Rectal smooth muscle tissue (tissue), 1 donor: ENCODE measurements at regions not wholly inside any gene's neighbourhood (a gene's known extent, or its start where the extent isn't known, plus 50 kb on each side); places are given as distances from the start of the nearest gene placed in this dataset.

Source experiments
- H3K27ac ChIP-seq: one replicate; pipeline ENCODE4 v1.7.0; 2013; ENCODE audit warnings: low read depth, low read length, inconsistent platforms
- H3K27me3 ChIP-seq: one replicate; pipeline ENCODE4 v1.7.0; 2013; ENCODE audit warnings: low read length; ENCODE audit not compliant: control insufficient read depth, insufficient read depth
- H3K36me3 ChIP-seq: one replicate; pipeline ENCODE4 v1.7.0; 2013; ENCODE audit warnings: low read length; ENCODE audit not compliant: control insufficient read depth, insufficient read depth
- H3K4me1 ChIP-seq: one replicate; pipeline ENCODE4 v1.7.0; 2013; ENCODE audit warnings: low read length; ENCODE audit not compliant: control insufficient read depth, insufficient read depth
- H3K4me3 ChIP-seq: one replicate; pipeline ENCODE4 v1.7.0; 2013; ENCODE audit warnings: low read length
- H3K9ac ChIP-seq: one replicate; pipeline ENCODE4 v1.7.0; 2013; ENCODE audit warnings: low read length

DNA sequence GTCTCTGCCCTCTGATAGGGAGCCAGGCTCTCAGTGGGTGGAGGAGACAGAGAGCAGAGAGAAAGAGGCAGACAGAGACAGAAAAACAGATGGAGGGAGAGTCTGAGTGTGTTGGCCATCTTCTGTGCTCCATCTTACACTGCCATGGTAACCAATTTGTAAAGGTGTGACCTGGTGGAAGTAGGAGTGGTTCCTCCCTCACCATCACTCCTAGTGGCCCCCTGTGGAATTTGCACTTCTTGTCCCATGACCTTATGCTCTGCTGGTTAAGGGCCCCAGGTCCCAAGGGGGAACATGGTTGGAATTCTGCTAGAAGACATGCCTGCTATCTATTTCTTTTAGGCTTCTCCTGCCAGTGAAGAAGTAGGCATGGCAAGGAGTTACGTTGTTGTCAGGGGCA, 376.7 kb upstream of the CCDC196 start:
- H3K36me3 ChIP-seq: no peaks in the 10 kb centered on the region
- no peaks in the 10 kb centered on the region for H3K4me1 ChIP-seq

DNA sequence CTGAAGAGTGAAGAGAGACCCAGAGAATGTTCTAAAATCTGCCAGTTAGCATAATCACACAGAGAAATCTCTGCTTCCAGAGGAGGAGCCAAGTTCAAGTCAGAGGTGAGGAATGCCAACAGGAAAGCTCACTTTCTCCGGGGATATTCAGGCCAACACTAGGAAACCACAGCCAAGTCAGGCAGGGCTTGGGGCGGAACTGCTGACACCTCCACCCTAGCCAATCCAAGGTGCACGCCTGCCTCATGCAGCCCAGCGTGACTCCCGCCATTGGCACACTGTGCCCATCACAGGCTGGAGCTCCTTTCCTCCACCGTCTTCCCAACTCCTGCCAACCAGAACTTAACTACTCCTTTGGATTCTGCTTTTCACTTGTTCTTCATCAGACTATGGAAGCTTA, 374.3 kb upstream of the CCDC196 start:
- Histone ChIP-seq H3K36me3 (no peaks in the 10 kb centered on the region), H3K4me3 (no peak overlapping the region), H3K27me3 (no peaks in the 10 kb centered on the region), H3K4me1 (no peaks in the 10 kb centered on the region), H3K9ac (no peak overlapping the region), H3K27ac (no peak overlapping the region)

More for the DNA sequence above, 376.7 kb upstream of the CCDC196 start:
- H3K27ac ChIP-seq: no peak overlapping the region
- no peak overlapping the region for H3K4me3 ChIP-seq
- no peak overlapping the region for H3K9ac ChIP-seq
- H3K27me3 ChIP-seq: no peaks in the 10 kb centered on the region

DNA sequence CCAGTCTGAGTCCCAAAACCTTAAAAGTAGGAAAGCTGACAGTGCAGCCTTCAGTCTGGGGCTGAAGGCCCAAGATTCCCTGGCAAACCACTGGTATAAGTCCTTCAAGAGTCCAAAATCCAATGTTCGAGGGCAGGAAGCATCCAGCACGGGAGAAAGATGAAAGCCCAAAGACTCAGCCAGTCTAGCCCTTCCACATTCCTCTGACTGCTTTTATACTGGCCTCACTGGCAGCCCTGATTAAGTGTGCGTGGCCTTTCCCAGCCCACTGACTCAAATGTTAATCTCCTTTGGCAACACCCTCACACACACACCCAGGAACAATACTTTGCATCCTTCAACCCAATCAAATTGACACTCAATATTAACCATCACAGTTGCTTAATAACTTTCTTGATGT, 372.1 kb upstream of the CCDC196 start:
- Histone ChIP-seq H3K36me3 (no peaks in the 10 kb centered on the region), H3K4me3 (no peak overlapping the region), H3K27me3 (no peaks in the 10 kb centered on the region), H3K9ac (no peak overlapping the region), H3K27ac (no peak overlapping the region), H3K4me1 (no peaks in the 10 kb centered on the region)

DNA sequence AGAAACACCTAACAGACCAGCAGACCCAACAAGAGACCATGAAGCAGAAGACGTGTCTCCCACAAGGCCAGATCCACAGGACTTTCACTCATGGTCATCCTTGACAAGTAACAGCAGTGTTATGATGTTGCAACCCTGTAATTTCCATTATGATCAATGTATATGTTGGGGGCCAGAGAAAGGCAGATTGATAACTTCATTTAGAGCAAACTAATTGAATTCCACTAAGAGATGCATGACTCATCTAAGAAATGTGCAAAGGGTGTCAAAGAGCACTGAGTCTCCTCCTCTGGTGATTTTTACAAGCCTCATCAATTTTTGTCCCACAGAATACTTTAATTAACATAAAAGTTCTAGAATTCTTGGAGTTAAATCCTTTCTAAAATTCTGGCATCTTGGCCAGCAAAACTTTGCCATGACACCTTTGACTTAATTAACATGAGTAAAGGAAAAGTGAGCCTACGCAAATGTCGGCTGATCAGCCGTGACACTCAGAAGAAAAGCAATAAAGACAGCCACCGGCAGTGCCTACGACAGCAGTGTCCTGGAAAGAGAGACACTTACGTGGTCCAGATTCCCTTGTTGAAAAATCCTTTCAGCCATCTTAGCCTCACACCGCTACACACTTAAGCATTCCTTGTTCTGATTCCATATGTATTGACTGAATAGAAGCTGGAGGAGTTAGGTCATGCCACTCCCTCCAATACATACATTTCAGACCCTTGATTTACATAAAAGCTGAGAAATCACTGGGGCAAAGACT, 370.2 kb upstream of the CCDC196 start:
- H3K36me3 ChIP-seq: no peaks in the 10 kb centered on the region
- H3K9ac ChIP-seq: no peak overlapping the region
- no peak overlapping the region for H3K27ac ChIP-seq
- H3K27me3 ChIP-seq: no peaks in the 10 kb centered on the region
- no peak overlapping the region for H3K4me3 ChIP-seq
- no peaks in the 10 kb centered on the region for H3K4me1 ChIP-seq

DNA sequence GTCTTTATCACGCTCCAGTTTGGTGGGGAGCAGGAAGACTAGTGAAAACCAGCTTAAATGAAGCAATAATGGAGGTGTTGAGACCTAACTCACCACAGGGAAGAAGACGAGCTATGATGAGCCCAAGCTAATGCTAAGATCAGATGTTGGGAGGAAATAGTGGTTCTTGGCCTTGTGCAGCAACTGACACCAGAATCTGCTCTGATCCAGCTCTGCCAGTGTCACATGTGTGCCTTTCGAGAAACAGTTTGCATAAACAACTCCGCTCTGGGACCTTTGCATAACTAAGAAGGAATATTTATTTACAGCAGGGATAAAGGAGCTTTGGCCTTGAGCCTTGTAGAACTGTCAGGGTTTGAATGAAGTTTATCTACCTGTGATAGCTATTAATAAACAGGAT, 369.4 kb upstream of the CCDC196 start:
- Histone ChIP-seq H3K27ac (no peak overlapping the region), H3K4me3 (no peak overlapping the region), H3K36me3 (no peaks in the 10 kb centered on the region), H3K9ac (no peak overlapping the region), H3K27me3 (no peaks in the 10 kb centered on the region), H3K4me1 (no peaks in the 10 kb centered on the region)

DNA sequence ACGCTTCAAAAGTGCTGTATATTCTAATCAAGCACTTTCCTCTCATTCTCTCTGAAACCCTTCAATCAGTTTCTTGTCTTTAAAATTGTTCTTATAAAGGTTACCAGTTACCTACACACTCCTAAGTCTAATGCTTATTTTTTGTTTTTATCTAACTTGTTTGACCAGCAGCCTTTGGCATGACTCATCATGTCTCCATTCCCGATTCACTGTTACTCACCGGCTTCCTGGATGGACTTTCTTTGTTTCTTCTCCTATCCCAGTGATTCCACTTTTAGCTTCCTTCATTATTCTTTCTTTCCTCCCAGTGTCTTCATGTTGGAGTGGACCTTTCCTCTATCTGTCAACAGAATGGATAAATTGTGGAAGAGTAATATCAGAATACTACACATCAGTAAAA, 368.6 kb upstream of the CCDC196 start:
- no peaks in the 10 kb centered on the region for H3K4me1 ChIP-seq
- H3K36me3 ChIP-seq: no peaks in the 10 kb centered on the region
- no peak overlapping the region for H3K4me3 ChIP-seq
- no peak overlapping the region for H3K9ac ChIP-seq
- no peaks in the 10 kb centered on the region for H3K27me3 ChIP-seq
- no peak overlapping the region for H3K27ac ChIP-seq

DNA sequence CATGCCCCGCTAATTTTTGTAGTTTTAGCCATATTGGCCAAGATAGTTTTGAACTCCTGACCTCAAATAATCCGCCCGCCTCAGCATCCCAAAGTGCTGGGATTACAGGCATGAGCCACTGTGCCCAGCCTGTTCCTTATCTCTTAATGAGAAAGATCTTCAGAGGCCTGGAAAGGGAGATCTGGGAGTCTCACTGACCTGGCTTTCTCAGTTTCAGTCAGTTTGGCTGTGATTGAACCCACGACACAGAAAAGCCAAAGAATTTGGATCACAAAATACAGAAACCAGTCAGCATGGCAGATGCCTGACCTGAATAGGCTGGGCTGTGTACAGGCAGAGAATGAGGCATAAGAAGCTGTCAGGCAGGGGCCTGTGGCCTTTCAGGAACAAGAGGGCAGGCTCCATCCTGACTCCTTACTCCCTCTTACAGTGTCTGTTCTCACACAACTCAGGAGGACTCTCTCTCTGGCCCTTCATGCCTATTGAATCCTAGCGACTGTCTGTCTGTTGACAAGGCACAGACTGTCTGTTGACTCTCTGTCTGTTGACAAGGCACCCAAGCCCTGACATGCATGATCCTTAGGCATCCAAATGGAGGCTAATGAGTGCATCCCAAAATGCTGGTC, 366.5 kb upstream of the CCDC196 start:
- Histone ChIP-seq H3K4me1 (no peaks in the 10 kb centered on the region), H3K36me3 (no peaks in the 10 kb centered on the region), H3K27me3 (no peaks in the 10 kb centered on the region), H3K9ac (no peak overlapping the region), H3K4me3 (no peak overlapping the region), H3K27ac (no peak overlapping the region)

DNA sequence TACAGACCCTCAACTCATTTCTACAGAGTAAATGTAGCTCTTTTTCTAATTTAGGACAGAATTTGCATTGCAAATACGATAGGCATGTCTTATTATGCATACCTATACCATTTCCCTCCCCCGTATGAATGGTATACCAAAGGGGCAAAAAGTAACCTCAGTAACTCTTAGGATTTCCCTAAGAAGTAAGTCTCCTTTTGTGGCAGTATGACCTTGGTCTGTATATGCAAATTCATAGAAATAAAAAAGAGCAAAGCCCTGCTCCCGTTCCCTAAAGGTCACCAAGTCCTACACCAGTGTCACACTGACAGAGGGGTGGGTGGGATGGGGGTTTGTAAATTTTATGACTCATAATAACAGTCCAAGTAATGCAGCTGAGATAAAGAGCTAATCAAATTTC, 365.8 kb upstream of the CCDC196 start:
- Histone ChIP-seq H3K27ac (no peak overlapping the region), H3K4me3 (no peak overlapping the region), H3K9ac (no peak overlapping the region), H3K4me1 (no peaks in the 10 kb centered on the region), H3K27me3 (no peaks in the 10 kb centered on the region), H3K36me3 (no peaks in the 10 kb centered on the region)

DNA sequence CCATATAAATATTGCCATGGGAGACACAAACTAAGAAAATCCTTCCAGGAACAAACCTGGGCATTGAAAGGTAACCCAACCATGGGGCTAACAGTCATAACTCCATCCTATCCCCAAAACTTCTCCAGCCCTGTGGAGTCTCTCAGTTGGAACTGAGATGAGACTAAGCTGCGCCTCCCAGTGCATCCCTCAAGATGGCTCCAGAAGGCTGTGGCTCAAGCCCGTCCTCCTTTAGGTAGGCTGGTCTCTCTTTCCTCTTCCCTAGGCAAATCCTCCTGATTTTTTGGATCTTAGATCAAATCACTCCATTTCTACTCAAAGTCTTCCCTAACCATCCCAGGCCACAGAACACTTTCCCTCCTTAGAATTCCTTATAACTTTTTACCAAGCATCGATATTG, 364.3 kb upstream of the CCDC196 start:
- Histone ChIP-seq H3K27me3 (no peaks in the 10 kb centered on the region), H3K4me1 (no peaks in the 10 kb centered on the region), H3K4me3 (no peak overlapping the region), H3K27ac (no peak overlapping the region), H3K36me3 (no peaks in the 10 kb centered on the region), H3K9ac (no peak overlapping the region)

DNA sequence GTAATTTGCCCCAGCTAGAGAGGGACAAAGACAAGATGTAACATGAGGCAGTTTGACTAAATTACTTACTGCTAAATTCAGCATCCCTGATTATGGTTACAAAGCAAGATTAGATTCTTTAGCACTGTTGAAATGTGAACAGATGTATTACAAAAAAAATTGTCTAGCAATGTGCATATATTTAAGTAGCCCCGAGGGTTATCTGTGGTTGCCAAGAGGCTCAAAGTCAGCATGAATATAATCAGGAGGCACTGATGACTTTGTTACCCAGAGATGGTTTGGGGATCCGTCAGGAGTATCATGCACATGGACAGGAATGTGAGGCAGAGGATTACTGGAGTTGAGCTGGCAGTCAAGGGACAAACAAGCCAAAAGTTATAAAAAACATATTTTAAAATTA, 356.9 kb upstream of the CCDC196 start:
- Histone ChIP-seq H3K36me3 (no peaks in the 10 kb centered on the region), H3K9ac (no peak overlapping the region), H3K27ac (no peak overlapping the region), H3K4me1 (no peaks in the 10 kb centered on the region), H3K4me3 (no peak overlapping the region), H3K27me3 (no peaks in the 10 kb centered on the region)

DNA sequence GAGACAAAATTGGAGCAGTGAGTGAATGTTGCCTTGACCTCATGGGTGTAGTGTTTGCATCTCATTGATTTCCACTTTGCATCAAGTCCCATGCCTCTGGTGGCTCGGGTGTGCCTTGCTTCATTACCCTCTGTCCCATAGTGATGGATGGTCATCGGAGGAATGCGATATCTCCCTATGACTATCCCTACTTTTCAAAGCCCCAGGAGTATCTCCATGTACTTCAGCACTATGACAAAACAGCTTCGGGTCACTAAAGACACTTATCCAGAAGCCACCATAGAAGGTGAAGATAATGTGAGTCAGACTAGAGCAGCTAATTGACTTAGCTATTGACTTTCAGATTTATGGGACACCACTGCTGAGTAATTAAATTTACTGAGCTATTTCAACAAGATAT, 355.1 kb upstream of the CCDC196 start:
- Histone ChIP-seq H3K36me3 (no peaks in the 10 kb centered on the region), H3K9ac (no peak overlapping the region), H3K27me3 (no peaks in the 10 kb centered on the region), H3K4me3 (no peak overlapping the region), H3K4me1 (no peaks in the 10 kb centered on the region), H3K27ac (no peak overlapping the region)

DNA sequence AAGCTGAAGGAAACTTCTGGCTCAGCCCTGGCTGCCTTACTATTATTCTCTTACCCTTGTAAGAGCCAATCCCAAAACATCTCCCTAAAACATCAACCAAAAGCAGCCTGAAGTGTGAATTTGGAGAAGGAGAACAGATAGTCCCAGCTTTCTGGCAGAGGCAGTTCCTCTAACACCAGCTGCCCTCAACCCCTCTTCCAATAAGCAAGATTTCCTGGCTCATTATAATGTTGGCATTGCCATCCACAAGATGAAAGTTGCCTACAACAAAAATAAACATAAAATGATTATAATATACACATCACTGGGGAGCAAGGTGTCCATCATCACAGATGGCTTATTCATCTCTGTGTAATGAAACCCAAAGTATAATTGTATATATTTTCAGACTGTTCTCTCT, 352.5 kb upstream of the CCDC196 start:
- no peak overlapping the region for H3K4me3 ChIP-seq
- no peaks in the 10 kb centered on the region for H3K4me1 ChIP-seq
- no peak overlapping the region for H3K9ac ChIP-seq
- no peaks in the 10 kb centered on the region for H3K36me3 ChIP-seq
- H3K27me3 ChIP-seq: no peaks in the 10 kb centered on the region
- no peak overlapping the region for H3K27ac ChIP-seq

DNA sequence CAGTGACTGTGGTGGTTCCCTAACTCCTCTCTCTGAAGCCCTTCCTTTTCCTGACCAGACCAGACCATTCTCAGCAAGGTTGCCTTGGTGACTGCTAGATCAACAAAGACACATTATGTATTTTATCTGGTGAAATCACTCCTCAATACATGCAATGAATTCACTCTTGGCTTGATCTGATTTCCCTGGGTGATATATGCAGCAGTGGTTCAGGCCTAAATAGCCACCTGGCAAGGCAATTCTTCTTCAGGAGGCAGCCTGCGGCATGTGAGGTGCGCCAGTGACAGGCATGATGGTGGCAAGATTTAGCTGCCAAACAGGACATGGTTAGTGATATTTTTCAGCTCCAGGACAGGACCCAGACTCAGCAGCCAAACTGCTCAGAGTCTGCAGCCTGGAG, 350.3 kb upstream of the CCDC196 start:
- no peak overlapping the region for H3K27ac ChIP-seq

More for the DNA sequence above, 350.3 kb upstream of the CCDC196 start:
- Histone ChIP-seq H3K36me3 (no peaks in the 10 kb centered on the region), H3K4me3 (no peak overlapping the region), H3K27me3 (no peaks in the 10 kb centered on the region), H3K9ac (no peak overlapping the region), H3K4me1 (no peaks in the 10 kb centered on the region)
